ENCODE measurements at regions not wholly inside any gene's neighbourhood (a gene's known extent, or its start where the extent isn't known, plus 50 kb on each side); places are given as distances from the start of the nearest gene placed in this dataset.
"Not testable (repeated sequence)": the region's sequence is repeated elsewhere in the genome, so short reads cannot be mapped to it uniquely, and the experiment has no call there.

GRCh38 chr7:32214913-32215312 lies 144.7 kb upstream of the PDE1C start:
- Histone ChIP-seq H4K20me1 (no peaks in the 10 kb centered on the region), H3K27me3 (no peaks in the 10 kb centered on the region)

GRCh38 chr7:32212321-32212720 lies 142.1 kb upstream of the PDE1C start:
- no peaks in the 10 kb centered on the region for H4K20me1 ChIP-seq
- no peak for TF ChIP-seq Cebpa-rat (IDR thresholded peaks at IDR 0.05)
- H3K27ac ChIP-seq, result no peak overlapping the region
- H3K9me3 ChIP-seq (replicated peaks in 1 of 11), result no peaks in the 10 kb centered on the region
- no peaks in the 10 kb centered on the region for H3K27me3 ChIP-seq
- no peak overlapping the region for H3K9ac ChIP-seq
- no peak overlapping the region for H3K4me2 ChIP-seq
- H3K4me1 ChIP-seq, result no peaks in the 10 kb centered on the region
- no peaks in the 10 kb centered on the region for H3K36me3 ChIP-seq
- H3K4me3 ChIP-seq, result no peak overlapping the region

More at GRCh38 chr7:32214913-32215312, 144.7 kb upstream of the PDE1C start:
- Histone ChIP-seq H3K9me3 (replicated peaks in 1 of 11) (no peaks in the 10 kb centered on the region; a peak in 1 of 22 replicates), H3K4me2 (no peak overlapping the region), H3K9ac (no peak overlapping the region), H3K27ac (no peak overlapping the region), H3K4me3 (no peak overlapping the region), H3K36me3 (no peaks in the 10 kb centered on the region), H3K4me1 (no peaks in the 10 kb centered on the region)
- no peak for TF ChIP-seq Cebpa-rat (IDR thresholded peaks at IDR 0.05)

- Histone ChIP-seq H3K4me2 (no peak overlapping the region), H3K9ac (no peak overlapping the region), H3K36me3 (no peaks in the 10 kb centered on the region), H3K27ac (no peak overlapping the region), H4K20me1 (no peaks in the 10 kb centered on the region), H3K9me3 (replicated peaks in 1 of 11) (no peaks in the 10 kb centered on the region), H3K4me1 (peaks cover 0 to 20% (median 0%) of the 10 kb centered on the region in 10 experiments; a peak in 7 of 20 replicates), H3K27me3 (no peaks in the 10 kb centered on the region), H3K4me3 (no peak overlapping the region)
- TF ChIP-seq Cebpa-rat (IDR thresholded peaks at IDR 0.05), result no peak
These were observed 136.8 kb upstream of the PDE1C start for GRCh38 chr7:32206987-32207386.

- H3K4me3 ChIP-seq, result no peak overlapping the region
- H3K4me1 ChIP-seq, result peaks cover 0 to 20% (median 0%) of the 10 kb centered on the region in 10 experiments; a peak in 7 of 20 replicates
- no peaks in the 10 kb centered on the region for H3K9me3 ChIP-seq (replicated peaks in 1 of 11)
- no peak overlapping the region for H3K9ac ChIP-seq
- H3K27me3 ChIP-seq, result no peaks in the 10 kb centered on the region
- H3K27ac ChIP-seq, result no peak overlapping the region
- H3K4me2 ChIP-seq, result no peak overlapping the region
- no peak for TF ChIP-seq Cebpa-rat (IDR thresholded peaks at IDR 0.05)
- H4K20me1 ChIP-seq, result no peaks in the 10 kb centered on the region
- no peaks in the 10 kb centered on the region for H3K36me3 ChIP-seq
These were observed 136.3 kb upstream of the PDE1C start for GRCh38 chr7:32206488-32206887.

GRCh38 chr7:32205298-32205824 lies 135.2 kb upstream of the PDE1C start:
- not testable (repeated sequence) for H3K9me3 ChIP-seq (replicated peaks in 1 of 11); H3K27ac ChIP-seq; H4K20me1 ChIP-seq; H3K36me3 ChIP-seq; H3K4me3 ChIP-seq; H3K27me3 ChIP-seq; H3K9ac ChIP-seq; H3K4me2 ChIP-seq
- H3K4me1 ChIP-seq, result peaks cover 0 to 20% (median 0%) of the 10 kb centered on the region in 10 experiments; a peak in 7 of 20 replicates

- H3K4me2 ChIP-seq, result peak overlapping the region in 4 of 11 experiments; percentile 23 to 54 (median 34); a peak in 4 of 22 replicates
- TF ChIP-seq Cebpa-rat (IDR thresholded peaks at IDR 0.05), result no peak
- no peaks in the 10 kb centered on the region for H3K9me3 ChIP-seq (replicated peaks in 1 of 11)
- H4K20me1 ChIP-seq, result no peaks in the 10 kb centered on the region
- no peak overlapping the region for H3K4me3 ChIP-seq
- no peak overlapping the region for H3K27ac ChIP-seq
- H3K27me3 ChIP-seq, result no peaks in the 10 kb centered on the region
- no peaks in the 10 kb centered on the region for H3K36me3 ChIP-seq
- H3K4me1 ChIP-seq, result peaks cover 0 to 20% (median 0%) of the 10 kb centered on the region in 10 experiments; a peak in 7 of 20 replicates
- no peak overlapping the region for H3K9ac ChIP-seq
These were observed 134.3 kb upstream of the PDE1C start for GRCh38 chr7:32204361-32205018.

GRCh38 chr7:32200646-32201045 lies 130.4 kb upstream of the PDE1C start:
- H3K9me3 ChIP-seq (replicated peaks in 1 of 11), result peaks cover 4 to 10% (median 5%) of the 10 kb centered on the region in 11 experiments; a peak in 19 of 22 replicates
- H3K9ac ChIP-seq, result no peak overlapping the region
- no peak overlapping the region for H3K4me3 ChIP-seq
- peaks cover 0 to 20% (median 0%) of the 10 kb centered on the region in 10 experiments; a peak in 7 of 20 replicates for H3K4me1 ChIP-seq
- no peak overlapping the region for H3K4me2 ChIP-seq
- no peak overlapping the region for H3K27ac ChIP-seq
- H3K27me3 ChIP-seq, result no peaks in the 10 kb centered on the region
- H3K36me3 ChIP-seq, result no peaks in the 10 kb centered on the region
- TF ChIP-seq Cebpa-rat (IDR thresholded peaks at IDR 0.05), result no peak
- no peaks in the 10 kb centered on the region for H4K20me1 ChIP-seq

GRCh38 chr7:32194537-32194936 lies 124.3 kb upstream of the PDE1C start:
- H4K20me1 ChIP-seq, result no peaks in the 10 kb centered on the region
- no peak overlapping the region for H3K27ac ChIP-seq
- H3K4me1 ChIP-seq, result no peaks in the 10 kb centered on the region
- no peak for TF ChIP-seq Cebpa-rat (IDR thresholded peaks at IDR 0.05)
- no peaks in the 10 kb centered on the region for H3K36me3 ChIP-seq
- peaks cover 26 to 35% (median 27%) of the 10 kb centered on the region in 11 experiments for H3K9me3 ChIP-seq (replicated peaks in 1 of 11)
- H3K9ac ChIP-seq, result no peak overlapping the region
- no peaks in the 10 kb centered on the region for H3K27me3 ChIP-seq
- H3K4me3 ChIP-seq, result no peak overlapping the region
- no peak overlapping the region for H3K4me2 ChIP-seq

GRCh38 chr7:32191305-32191704 lies 121.1 kb upstream of the PDE1C start:
- no peak overlapping the region for H3K4me3 ChIP-seq
- no peak for TF ChIP-seq Cebpa-rat (IDR thresholded peaks at IDR 0.05)

GRCh38 chr7:32179567-32179966 lies 109.4 kb upstream of the PDE1C start:
- Histone ChIP-seq H3K4me3 (no peak overlapping the region), H3K4me1 (no peaks in the 10 kb centered on the region), H3K9me3 (replicated peaks in 1 of 11) (no peaks in the 10 kb centered on the region), H3K9ac (no peak overlapping the region), H3K27me3 (no peaks in the 10 kb centered on the region), H4K20me1 (no peaks in the 10 kb centered on the region), H3K4me2 (no peak overlapping the region), H3K36me3 (no peaks in the 10 kb centered on the region), H3K27ac (no peak overlapping the region)
- TF ChIP-seq Cebpa-rat (IDR thresholded peaks at IDR 0.05), result no peak

More at GRCh38 chr7:32191305-32191704, 121.1 kb upstream of the PDE1C start:
- Histone ChIP-seq H3K27ac (no peak overlapping the region), H3K36me3 (no peaks in the 10 kb centered on the region), H3K9me3 (replicated peaks in 1 of 11) (peaks cover 26 to 31% (median 27%) of the 10 kb centered on the region in 11 experiments), H4K20me1 (no peaks in the 10 kb centered on the region), H3K9ac (no peak overlapping the region), H3K4me2 (no peak overlapping the region), H3K27me3 (no peaks in the 10 kb centered on the region), H3K4me1 (no peaks in the 10 kb centered on the region)

Measured in BLaER1 treated with 17β-estradiol and CSF1 and Interleukin-3, amounts not matched to agents 10 nM and 100 nM (cell line).